CD4-positive, alpha-beta T cell treated with Interleukin-15 for 4 hours (primary cell): ENCODE measurements at regions not wholly inside any gene's neighbourhood (a gene's known extent, or its start where the extent isn't known, plus 50 kb on each side); places are given as distances from the start of the nearest gene placed in this dataset.

Source experiments
- DNase-seq: peaks from one replicate; pipeline ENCODE4 v3.0.0-alpha.2; 2020; ENCODE audit warnings: low spot score

DNA sequence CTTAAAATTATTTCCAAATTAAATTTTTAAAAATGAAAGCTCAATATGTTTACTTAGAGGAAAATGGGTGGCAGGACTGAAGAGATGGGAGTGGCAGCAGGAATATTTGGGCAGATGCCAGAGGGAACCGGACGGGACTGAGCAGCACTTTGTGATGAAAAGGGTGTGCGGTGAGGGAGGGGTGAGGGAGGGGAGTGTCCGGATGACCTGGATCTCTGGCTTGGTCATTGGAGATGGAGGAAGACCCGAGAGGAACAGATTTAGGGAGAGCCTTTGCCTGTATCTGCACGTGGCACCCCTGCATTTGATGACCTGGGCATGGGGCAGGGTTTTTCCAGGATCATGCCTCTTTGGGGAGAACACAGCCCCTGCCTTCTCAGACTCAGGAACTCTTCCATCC lies 201.1 kb upstream of the MVB12B start:
- no peak for DNase-seq

DNA sequence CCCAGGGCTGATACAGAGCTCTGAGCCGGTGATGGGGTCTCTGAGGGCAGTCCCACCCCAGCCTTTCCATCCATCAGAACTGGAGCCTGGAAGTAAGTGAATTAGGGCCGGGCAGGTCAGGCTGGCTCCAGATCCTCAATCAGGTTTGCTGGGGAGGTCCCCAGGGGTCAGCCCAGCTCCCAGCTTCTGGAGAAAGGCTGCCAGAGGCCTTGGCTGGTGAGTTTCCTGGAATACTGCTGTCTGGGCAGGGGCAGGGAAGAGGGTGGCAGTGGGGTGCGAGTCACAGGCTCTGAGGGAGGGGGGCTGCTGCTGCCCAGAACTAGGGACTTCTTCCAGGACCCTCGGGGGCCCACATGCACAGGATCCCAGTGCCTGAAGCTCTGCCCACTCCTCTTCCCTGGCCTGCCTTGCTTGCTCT lies 200.6 kb upstream of the MVB12B start:
- no peak for DNase-seq

DNA sequence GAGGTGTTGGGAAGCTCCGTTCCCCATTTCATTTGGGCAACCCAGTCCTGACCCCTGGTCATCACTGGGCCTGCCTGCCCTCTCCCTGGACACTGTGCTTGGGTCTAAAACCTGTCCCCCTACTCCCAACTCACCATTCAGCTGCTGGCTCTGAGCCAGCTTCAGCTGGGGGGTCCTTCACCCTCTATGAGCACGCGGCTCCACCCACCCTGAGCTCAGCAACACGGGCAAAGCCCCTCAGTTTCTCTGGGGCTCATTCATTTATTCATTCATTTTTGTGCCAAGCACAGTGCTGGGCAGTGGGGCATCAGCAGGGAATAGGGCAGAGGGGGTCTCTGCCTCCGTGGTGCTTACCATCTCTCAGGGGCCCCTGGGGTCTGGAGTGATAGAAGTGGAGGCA lies 199.8 kb upstream of the MVB12B start:
- no peak for DNase-seq

DNA sequence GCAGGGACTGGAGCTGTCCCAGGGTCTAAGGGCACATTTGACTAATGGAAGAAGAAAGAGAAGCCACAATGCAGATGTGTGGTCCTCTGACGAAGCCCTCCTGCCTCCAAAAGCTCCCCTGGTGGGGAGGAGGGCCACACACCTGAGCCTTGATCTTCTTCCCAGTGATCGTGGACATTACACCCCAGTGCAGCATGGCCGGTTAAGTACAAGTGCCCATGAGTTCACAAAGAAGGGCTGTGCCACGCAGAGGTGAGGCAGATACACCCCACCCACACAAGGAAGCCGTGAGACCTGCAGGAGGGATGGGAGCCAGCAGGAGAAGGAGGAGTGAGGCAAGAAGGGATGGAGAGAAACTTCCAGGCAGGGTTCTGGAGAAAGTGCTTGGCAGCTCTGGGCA lies 199.0 kb upstream of the MVB12B start:
- DNase-seq, result no peak

DNA sequence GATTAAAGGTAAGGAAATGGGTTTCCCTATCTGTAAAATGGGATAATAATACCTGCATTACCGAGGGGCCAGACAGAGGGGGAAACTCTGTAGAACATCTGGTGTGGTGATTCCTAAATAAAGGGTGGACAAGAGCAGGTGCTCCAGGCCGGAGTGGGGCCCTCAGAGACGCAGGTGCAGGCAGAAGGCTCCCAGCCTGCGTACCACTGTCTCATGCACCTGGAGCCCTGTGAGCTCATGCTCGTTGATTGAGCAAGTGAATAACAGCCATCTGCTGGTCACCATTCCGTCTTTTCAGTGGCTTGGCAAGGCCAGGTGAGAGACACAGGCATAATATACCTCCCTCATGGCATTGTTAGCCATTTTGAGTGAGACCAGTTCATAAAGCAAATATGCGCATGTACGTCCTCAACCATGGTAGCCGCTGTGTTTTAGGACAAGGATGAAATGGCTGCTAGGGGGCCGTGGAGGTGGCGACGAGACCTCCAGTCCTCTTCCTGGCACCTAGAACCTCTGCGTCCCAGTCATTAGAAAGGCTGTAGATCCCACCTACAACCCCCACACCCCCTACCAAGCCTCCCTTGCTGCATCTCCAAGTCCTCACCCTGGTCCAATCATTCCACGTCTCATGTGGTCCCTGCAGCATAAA lies 198.0 kb upstream of the MVB12B start:
- no peak for DNase-seq

DNA sequence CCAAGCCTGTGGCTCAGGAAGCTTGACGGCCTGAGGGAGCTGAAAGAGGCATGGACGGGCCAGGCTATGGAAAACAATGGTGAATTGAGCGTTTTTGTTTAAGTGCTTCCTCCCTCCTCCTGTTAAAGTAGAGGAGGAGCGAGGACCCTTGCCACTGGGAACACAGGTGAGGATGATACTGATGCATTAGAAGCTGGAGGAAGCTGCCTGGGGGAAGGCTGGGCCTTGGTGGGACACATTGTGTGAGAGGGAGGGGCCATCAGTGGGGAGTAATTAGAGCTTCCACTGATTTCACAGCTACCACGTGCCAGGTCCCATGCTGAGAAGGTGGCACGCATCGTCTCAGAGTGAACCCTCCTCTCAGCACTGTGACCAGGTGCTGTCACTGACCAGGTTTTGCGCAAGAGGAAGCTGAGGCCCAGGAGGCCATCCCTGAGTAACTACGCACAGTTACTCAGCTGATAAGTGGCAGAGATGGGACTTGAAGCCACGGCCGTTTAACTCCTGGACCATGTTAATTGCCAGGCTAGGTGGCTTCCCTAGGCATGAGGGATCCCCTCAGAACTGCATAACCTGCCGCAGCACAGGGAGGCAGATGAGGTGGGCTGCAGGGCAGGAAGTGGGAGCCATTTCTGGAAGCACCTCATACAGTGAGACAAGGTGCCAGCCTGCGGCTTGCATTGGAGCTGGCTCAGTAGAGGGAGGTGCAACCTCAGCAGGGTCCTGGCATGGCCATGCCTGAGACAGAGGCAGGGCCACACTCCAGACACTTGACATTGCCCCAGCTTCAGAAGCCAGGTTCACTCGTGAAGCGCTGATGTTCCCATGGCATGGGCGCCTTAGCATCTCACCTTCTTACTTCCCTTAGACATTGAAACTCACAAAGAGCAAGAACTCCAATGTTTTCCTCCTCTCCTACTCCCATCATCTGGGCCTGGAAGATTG lies 195.3 kb upstream of the MVB12B start:
- DNase-seq, result no peak

DNA sequence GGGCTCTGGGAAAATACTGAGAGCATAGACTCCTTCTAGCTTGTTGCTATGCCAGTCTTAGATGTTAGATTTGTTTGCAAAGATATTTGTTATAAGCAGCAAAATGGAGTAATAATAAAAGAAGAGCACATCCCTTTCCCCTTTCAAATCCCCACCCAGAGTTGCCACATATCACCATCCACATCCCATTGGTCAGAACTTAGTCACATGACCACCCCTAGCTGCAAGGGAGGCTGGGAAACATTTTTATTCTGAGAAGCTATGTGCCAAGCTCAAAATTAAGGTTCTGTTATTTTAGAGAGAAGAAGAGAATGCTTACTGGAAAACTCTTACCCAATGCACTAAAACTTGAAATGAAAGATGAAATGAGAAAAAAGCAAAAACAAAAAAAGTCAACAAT lies 193.9 kb upstream of the MVB12B start:
- no peak for DNase-seq

DNA sequence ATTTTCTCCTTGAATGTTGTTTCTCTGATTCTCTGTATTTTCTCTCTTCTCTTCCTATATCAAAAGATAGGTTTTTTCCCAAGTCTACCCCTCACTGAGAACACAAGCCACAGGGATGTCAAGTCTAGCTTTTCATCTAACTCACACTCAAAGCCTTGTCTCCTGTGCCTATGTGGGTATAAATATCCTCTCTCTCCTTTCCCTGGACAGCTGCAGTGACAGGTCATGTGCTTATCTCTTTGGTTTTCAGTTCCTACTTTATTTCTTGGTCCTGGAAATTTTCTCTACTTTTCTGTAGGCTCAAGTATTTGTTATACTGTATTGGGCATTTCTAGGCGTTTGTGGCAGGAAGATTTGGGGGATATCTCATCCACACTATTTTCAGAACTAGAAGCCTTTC lies 182.4 kb upstream of the MVB12B start:
- no peak for DNase-seq

DNA sequence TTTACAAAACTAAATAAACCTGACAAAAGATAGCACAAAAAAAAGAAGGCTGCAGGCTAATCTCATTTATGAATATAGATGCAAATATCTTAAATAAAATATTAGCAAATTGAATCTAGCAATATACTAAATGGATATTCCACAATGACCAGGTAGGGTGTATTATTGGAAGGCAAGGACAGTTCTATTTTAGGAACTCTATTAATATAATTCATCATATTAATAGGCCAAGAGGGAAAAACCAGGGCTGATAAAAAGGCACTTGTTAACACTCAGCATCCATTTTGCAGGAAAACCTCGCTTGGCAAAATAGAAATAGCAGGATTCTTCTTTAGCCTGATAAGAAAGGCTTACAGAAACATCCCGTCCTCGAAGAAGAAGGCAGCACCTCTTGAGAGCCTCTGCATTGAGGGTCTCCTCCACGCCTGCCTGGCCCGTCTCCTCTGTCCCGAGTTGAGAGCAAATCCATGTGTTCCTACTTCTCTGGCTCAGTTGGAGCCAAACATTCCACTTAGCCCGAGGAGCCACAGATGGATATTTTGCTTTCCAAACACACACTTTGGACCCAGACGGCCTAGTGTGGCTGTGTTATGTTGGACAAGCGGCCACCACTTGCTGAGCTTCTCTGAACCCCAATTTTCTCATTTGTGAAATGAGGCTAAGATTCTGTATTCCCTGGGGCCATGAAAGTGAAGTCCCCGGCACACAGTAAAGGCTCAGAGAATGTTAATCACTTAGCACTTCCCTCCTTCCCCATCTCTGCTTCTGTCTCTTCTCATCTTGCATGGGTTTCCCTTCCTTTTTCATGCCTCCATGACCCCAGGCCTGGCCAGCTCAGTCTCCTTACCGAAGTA lies 181.8 kb upstream of the MVB12B start:
- DNase-seq, result no peak

DNA sequence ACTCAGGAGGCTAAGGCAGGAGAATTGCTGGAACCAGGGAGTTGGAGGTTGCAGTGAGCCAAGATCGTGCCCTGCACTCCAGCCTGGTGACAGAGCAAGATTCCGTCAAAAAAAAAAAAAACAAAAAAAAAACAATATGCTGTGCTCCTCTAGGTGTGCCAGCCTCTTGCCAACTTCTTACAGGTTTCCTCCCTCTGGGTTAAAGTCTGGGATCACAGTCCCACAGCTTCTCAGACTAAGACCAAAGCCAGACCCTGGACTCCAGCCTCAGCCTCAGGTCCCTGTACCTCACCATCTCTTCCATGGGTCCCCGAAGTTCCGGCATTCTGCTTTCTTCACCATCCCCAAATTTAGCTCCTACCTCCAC lies 180.8 kb upstream of the MVB12B start:
- no peak for DNase-seq

DNA sequence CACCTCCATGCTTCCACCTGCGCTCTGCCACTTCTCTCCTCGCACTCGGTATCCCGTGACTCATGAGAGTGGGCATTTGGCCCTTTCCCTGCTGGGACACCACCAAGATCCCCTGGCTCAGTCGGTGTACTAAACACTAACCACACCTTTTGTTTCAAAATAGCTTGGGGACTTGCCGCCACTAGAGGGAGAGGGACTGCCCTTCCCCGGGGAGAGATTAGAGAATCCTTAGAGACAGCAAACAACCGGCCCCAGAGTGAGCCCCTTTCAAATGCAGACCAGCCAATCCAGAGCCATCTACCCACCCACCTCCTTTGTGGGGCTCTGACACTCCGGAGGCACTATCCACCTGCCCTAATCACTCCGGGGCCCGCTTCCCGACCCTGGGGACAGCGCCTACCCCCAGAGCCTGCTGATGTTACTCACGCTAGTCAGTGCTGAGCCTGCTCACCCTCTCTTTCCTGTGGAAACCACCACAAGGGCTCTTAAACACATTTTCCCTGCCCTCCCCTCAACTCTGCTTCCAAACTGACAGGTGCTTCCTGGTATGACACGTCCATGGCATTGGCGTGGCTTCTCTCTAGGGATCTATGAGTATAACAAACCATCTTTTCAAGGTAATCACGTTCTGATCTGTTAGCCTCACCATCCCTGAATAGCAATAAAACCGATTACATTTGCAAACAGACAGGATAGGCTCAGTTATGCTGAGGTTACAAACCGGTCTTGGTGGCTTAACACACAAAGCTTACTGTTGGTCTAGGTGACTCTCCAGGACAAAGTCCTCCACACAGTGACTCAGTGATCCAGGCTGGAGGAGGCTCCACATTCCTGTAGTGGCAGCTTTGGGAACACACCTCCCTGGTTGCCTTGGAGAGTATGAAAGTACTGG lies 180.1 kb upstream of the MVB12B start:
- no peak for DNase-seq

DNA sequence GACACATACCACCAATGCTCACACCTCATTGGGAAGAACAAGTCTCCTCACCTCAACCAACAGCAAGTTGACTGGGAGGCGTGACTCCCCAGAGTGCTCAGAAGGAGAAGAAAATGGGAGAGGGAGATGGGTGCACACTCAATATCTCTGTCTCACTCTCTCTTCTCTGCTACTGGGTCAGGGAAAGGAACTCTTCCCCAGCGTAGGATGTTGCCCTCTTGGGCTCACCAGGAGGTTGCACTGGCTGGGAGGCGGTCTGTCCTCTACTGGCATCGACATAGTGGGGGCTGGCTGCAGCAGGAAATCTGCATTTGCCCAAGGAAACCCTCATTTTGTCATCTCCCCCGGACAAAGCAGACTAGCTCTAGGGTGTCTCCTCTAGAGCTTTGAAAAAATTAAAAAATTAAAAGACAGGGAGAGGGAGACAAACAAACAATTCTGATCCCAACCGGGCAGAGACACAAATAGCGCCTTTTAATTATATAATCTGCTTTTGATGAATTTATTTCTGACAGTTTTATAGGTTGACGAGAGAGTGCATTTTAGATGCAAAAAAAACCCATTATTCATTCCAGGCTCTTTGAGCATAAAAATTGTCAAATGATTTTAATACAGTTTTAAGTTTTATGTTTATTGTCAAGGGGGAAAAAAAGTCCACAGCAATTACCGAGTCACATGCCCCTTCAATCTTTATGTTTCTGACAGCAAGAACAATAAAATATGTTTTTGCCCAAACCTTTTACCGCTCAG lies 179.3 kb upstream of the MVB12B start:
- no peak for DNase-seq

DNA sequence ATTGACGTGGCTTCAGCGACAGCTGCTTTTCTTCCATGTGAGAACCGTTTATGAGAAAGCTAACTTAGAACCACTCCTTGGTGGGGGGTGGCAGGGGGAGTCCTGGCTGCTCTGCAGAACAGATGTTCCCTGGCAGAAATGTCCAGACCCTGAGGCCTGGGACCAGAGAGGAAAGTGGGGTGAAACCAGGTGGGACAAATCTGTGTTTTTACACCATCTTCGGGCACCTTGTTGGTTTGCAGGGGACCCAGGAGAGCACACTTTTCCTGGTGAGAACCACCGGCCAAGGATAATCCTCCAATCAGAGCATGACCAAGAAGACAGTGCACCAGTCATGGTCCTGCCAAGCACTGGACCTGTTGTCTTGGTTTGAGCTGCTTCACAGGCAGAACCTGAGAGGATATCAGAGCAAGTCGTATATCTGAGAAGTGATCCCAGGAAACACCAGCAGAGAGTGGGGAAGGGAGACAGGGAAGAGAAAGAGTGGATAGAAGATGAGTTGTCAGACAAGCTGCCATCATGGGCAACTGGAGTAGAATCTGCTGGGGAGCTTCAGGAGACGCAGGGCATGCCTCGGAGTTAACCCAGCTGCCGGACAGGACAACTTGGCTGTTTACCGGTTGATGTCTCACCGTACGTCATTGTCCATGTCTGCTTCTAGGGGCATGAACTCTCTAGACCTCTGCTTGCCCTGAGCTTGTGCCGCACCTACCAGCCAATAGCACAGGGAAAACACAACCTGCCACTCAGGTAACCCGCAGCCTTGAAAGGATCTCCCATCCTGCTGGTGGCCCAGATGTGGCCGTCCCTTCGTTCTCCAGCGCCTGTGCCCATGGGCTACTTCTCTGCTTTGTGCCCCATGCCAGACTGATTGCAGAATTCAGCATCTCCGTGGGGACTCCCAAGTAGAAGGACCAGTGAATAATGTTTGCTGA lies 178.4 kb upstream of the MVB12B start:
- DNase-seq, result no peak

DNA sequence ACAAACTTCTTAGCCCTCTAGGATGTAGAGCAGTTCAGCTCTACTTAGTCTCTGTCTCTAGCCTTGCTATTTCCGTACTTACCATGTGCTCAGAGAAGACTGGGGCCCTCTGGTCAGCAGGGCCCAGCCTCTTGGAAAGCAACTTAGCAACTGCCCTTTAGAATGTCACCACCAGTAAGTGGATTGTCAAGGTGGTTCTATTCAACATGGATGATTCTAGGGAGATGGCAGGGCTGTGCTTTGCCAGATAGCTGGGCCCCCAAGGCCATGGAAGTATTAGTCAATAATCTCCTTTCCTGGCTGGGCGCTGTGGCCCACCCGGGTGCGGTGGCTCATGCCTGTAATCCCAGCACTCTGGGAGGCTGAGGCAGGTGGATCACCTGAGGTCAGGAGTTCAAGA lies 177.6 kb upstream of the MVB12B start:
- DNase-seq, result no peak

DNA sequence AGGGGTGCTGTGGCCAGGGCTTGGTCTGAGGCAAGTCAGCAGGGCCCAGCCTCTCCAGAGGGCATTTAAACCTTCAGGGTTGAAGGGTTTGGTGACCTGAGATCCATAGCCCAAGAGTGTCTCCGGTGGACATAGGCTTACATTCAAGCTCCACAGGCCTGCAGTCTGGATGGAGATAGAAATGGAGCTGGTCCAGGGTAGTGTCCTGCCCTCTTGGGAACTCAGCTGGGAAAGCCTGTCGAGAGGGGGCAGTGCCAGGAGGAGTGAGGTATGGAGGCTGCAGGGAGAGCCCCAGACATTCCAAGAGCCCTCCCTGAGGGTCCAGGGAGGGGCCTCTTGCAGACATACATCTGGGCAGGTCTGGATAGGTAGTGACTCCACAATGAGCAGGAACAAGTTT lies 177.0 kb upstream of the MVB12B start:
- DNase-seq, result no peak

DNA sequence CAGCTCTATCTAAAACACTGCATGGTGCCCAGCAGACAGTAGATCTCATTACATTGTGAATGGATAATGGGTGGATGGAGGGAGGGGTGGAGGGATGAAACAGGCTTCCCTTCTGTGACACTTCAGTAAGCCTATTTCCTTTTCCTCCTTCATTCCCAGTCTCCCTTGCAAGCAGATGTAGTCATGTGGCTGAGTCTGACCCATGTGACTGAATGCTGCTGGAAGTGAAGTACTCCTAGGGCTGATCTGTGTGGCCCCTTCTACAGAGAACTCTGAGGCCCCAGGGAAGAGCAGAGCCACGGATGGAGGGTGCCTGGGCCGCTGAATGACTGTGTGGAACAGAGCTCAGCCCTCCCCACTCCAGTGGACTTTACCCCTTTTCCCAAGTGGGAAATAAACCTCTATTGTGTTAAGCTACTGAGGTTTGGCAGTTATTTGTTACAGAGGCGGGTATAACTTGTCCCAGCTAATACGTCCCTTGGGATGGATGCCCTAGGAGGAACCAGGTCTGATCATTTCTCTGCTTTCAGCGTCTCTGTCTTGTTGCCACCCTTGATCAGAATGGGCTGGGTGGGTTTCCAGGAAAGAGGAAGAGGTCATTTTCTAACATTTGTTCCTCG lies 176.1 kb upstream of the MVB12B start:
- no peak for DNase-seq

DNA sequence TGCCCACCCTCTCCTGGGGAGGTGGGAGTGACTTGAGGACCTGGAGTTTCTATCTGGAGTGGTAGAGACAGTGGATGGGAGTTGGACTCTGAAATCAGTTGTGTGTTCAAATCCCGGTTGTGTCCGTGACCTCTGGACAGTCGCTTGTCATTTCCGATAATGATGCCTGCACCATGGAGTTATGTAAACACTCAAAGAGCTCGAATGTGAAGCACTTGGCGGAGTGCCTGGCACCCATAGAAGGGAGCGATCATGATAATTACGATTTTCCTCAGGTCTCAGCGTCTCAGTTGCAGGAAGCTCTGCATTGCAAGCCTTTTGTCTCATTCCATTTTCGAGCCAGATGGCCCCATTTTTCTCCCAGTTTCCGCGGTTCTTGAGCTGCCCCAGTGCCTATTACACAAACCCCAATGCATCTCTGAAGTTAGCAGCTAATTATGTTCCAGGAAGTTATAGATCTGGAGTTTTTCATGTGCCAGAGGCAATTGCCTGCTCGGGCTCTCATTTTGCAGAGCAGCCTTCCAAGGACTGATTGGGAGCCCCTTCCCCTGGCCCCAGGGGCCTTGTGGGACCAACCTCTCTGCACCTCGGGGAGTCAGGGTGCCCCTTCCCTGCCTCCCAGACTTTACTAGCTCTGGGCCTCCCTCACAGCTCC lies 175.5 kb upstream of the MVB12B start:
- DNase-seq, result no peak

DNA sequence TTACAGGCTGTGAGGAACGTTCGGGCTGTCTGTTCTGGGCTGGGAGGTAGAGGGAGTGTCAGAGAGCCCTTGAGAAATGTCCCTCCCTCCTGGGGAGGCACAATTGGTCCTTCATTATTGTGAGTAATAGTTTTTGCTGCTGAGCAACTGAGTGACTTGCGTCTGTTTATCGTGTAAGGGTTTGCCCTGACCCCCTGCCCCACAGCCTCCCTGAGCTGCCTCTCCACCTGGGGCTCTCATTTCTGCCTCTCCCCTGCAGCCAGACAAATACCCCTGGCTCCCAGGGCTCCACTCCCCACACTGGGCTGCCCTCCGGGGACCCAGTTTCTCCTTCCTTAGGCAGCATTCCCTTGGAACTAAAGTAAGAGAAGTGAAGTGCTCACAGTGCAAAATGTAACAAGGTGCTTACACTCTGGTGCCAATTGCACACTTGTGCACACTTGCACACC lies 174.9 kb upstream of the MVB12B start:
- no peak for DNase-seq
